ENCODE measurements at regions not wholly inside any gene's neighbourhood (a gene's known extent, or its start where the extent isn't known, plus 50 kb on each side); places are given as distances from the start of the nearest gene placed in this dataset.

- intact Hi-C loops (cut with DNase I) = no loop called here
- H3K4me1 ChIP-seq (ENCODE audit: insufficient read depth) = peaks cover 3% of the 10 kb centered on the region
- WGBS, 3 donors = 97 to 98% (median 98%) methylated on average over 3 of the region's 3 CpGs
- H3K9me3 ChIP-seq = no peaks in the 10 kb centered on the region
- no peak for TF ChIP-seq CTCF (IDR thresholded peaks at IDR 0.05)
- TF ChIP-seq EP300 (IDR thresholded peaks at IDR 0.05) = no peak
- TF ChIP-seq POLR2A (IDR thresholded peaks at IDR 0.05) = no peak
- no peak overlapping the region for H3K27ac ChIP-seq
- H3K36me3 ChIP-seq = no peaks in the 10 kb centered on the region
- no peak for DNase-seq
- no peak overlapping the region for H3K4me3 ChIP-seq
- H3K27me3 ChIP-seq = no peaks in the 10 kb centered on the region
These were observed 156.5 kb downstream of the MOXD1 start for GRCh38 chr6:132244744-132245143.

- Histone ChIP-seq H3K9me3 (no peaks in the 10 kb centered on the region), H3K27me3 (no peaks in the 10 kb centered on the region), H3K36me3 (no peaks in the 10 kb centered on the region), H3K27ac (no peak overlapping the region), H3K4me3 (no peak overlapping the region), H3K4me1 (ENCODE audit: insufficient read depth) (no peaks in the 10 kb centered on the region)
- no peak for DNase-seq
- intact Hi-C loops (cut with DNase I) = no loop called here
- TF ChIP-seq EP300 (IDR thresholded peaks at IDR 0.05) (no peak), POLR2A (IDR thresholded peaks at IDR 0.05) (no peak), CTCF (IDR thresholded peaks at IDR 0.05) (no peak)
- 17 to 21% (median 18%) methylated on average over 3 of the region's 3 CpGs for WGBS, 3 donors
These were observed 164.5 kb downstream of the MOXD1 start for GRCh38 chr6:132236744-132237143.

GRCh38 chr6:132236281-132236680 lies 165.0 kb downstream of the MOXD1 start:
- no peaks in the 10 kb centered on the region for H3K9me3 ChIP-seq
- no peak for DNase-seq
- intact Hi-C loops (cut with DNase I) = no loop called here
- no peaks in the 10 kb centered on the region for H3K4me1 ChIP-seq (ENCODE audit: insufficient read depth)
- no peaks in the 10 kb centered on the region for H3K27me3 ChIP-seq
- WGBS, 3 donors = 41 to 58% (median 51%) methylated on average over 1 of the region's 1 CpG
- TF ChIP-seq POLR2A (IDR thresholded peaks at IDR 0.05) = no peak
- TF ChIP-seq EP300 (IDR thresholded peaks at IDR 0.05) = no peak
- no peak for TF ChIP-seq CTCF (IDR thresholded peaks at IDR 0.05)
- H3K36me3 ChIP-seq = no peaks in the 10 kb centered on the region
- H3K4me3 ChIP-seq = no peak overlapping the region
- no peak overlapping the region for H3K27ac ChIP-seq

- Histone ChIP-seq H3K4me1 (ENCODE audit: insufficient read depth) (no peaks in the 10 kb centered on the region), H3K9me3 (no peaks in the 10 kb centered on the region), H3K27me3 (no peaks in the 10 kb centered on the region), H3K4me3 (no peak overlapping the region), H3K36me3 (no peaks in the 10 kb centered on the region), H3K27ac (no peak overlapping the region)
- WGBS, 3 donors = 70 to 81% (median 76%) methylated on average over 2 of the region's 2 CpGs
- intact Hi-C loops (cut with DNase I) = no loop called here
- TF ChIP-seq CTCF (IDR thresholded peaks at IDR 0.05) = no peak
- no peak for TF ChIP-seq EP300 (IDR thresholded peaks at IDR 0.05)
- no peak for TF ChIP-seq POLR2A (IDR thresholded peaks at IDR 0.05)
- no peak for DNase-seq
These were observed 165.5 kb downstream of the MOXD1 start for GRCh38 chr6:132235596-132236280.
